ENCODE measurements at regions not wholly inside any gene's neighbourhood (a gene's known extent, or its start where the extent isn't known, plus 50 kb on each side); places are given as distances from the start of the nearest gene placed in this dataset.

GRCh38 chr7:155864991-155865690 lies 52.9 kb upstream of the SHH start:
- TF ChIP-seq, protein P1, sequence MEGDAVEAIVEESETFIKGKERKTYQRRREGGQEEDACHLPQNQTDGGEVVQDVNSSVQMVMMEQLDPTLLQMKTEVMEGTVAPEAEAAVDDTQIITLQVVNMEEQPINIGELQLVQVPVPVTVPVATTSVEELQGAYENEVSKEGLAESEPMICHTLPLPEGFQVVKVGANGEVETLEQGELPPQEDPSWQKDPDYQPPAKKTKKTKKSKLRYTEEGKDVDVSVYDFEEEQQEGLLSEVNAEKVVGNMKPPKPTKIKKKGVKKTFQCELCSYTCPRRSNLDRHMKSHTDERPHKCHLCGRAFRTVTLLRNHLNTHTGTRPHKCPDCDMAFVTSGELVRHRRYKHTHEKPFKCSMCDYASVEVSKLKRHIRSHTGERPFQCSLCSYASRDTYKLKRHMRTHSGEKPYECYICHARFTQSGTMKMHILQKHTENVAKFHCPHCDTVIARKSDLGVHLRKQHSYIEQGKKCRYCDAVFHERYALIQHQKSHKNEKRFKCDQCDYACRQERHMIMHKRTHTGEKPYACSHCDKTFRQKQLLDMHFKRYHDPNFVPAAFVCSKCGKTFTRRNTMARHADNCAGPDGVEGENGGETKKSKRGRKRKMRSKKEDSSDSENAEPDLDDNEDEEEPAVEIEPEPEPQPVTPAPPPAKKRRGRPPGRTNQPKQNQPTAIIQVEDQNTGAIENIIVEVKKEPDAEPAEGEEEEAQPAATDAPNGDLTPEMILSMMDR (IDR thresholded peaks at IDR 0.05): no peak
- Histone ChIP-seq H3K36me3 (ENCODE audit: control insufficient read depth, insufficient read depth, low read length) (no peaks in the 10 kb centered on the region), H3K9me3 (ENCODE audit: control insufficient read depth, insufficient read depth, low read length) (no peaks in the 10 kb centered on the region), H3K27me3 (ENCODE audit: control insufficient read depth, insufficient read depth, low read length) (no peaks in the 10 kb centered on the region), H3K27ac (ENCODE audit: low read length) (no peak overlapping the region), H3K4me3 (ENCODE audit: low read length) (no peak overlapping the region), H3K4me1 (ENCODE audit: control insufficient read depth, insufficient read depth, low read length) (no peaks in the 10 kb centered on the region)
- Mint-ChIP-seq H3K27ac (no peak overlapping the region), H3K9me3 (no peaks in the 10 kb centered on the region), H3K4me3 (no peak overlapping the region), H3K36me3 (no peaks in the 10 kb centered on the region), H3K27me3 (ENCODE audit: low read depth in 2 of 2) (peaks cover 8 to 31% of the 10 kb centered on the region in 2 donors), H3K4me1 (no peaks in the 10 kb centered on the region)
- intact Hi-C loops (cut with micrococcal nuclease): no loop called here
- 79% methylated on average over 11 of the region's 11 CpGs for WGBS (ENCODE audit: insufficient coverage)
- ATAC-seq (no peak), DNase-seq (no peak)

DNA sequence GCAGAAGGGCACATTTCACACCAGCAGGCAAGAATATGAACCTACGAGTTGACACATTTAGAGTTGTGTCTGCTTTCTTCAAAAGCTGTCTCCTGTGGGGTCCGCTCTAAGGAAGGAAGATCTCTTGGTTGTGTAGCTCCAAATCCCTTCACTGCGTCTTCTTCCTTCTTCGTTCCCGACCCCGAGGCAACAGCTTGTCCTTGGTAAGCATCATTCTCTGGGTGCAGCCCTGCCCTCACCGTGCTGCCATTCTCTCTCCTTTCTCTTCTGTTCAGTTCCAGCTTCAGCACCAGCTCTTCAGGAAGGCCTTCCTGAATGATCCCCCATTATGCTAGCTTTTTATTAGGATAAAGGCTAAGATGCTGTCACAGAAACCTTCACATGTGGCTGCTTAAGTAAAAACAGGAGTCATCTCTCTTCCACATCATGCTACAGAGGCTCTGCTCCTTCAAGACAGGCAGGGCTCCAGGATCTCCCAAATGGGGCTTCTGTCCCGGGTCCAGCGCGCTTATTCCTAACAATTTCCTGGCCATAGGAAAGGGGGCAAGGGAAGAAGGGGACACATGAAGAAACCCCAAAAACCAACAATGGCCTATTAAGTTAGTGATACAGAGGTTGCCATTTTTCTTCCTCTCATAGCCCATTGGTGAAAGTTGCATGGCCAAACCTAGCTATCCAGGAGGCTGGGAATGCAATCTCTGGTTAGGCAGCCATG lies 52.2 kb upstream of the SHH start:
- WGBS (ENCODE audit: insufficient coverage): 87% methylated on average over 9 of the region's 10 CpGs
- intact Hi-C loops (cut with micrococcal nuclease): no loop called here
- TF ChIP-seq, protein P1 (IDR thresholded peaks at IDR 0.05): no peak
- DNase-seq: no peak
- Mint-ChIP-seq H3K9me3 (no peaks in the 10 kb centered on the region), H3K27ac (no peak overlapping the region), H3K4me3 (no peak overlapping the region), H3K27me3 (ENCODE audit: low read depth in 2 of 2) (peaks cover 8 to 31% of the 10 kb centered on the region in 2 donors), H3K4me1 (no peaks in the 10 kb centered on the region), H3K36me3 (no peaks in the 10 kb centered on the region)
- Histone ChIP-seq H3K4me1 (ENCODE audit: control insufficient read depth, insufficient read depth, low read length) (no peaks in the 10 kb centered on the region), H3K27ac (ENCODE audit: low read length) (no peak overlapping the region), H3K9me3 (ENCODE audit: control insufficient read depth, insufficient read depth, low read length) (no peaks in the 10 kb centered on the region), H3K36me3 (ENCODE audit: control insufficient read depth, insufficient read depth, low read length) (no peaks in the 10 kb centered on the region), H3K27me3 (ENCODE audit: control insufficient read depth, insufficient read depth, low read length) (no peaks in the 10 kb centered on the region), H3K4me3 (ENCODE audit: low read length) (no peak overlapping the region)
- no peak for ATAC-seq

- Mint-ChIP-seq H3K36me3 (no peaks in the 10 kb centered on the region), H3K4me1 (no peaks in the 10 kb centered on the region), H3K27ac (no peak overlapping the region), H3K4me3 (no peak overlapping the region), H3K9me3 (no peaks in the 10 kb centered on the region), H3K27me3 (ENCODE audit: low read depth in 2 of 2) (peaks cover 8 to 31% of the 10 kb centered on the region in 2 donors)
- Histone ChIP-seq H3K27ac (ENCODE audit: low read length) (no peak overlapping the region), H3K4me3 (ENCODE audit: low read length) (no peak overlapping the region), H3K36me3 (ENCODE audit: control insufficient read depth, insufficient read depth, low read length) (no peaks in the 10 kb centered on the region), H3K4me1 (ENCODE audit: control insufficient read depth, insufficient read depth, low read length) (no peaks in the 10 kb centered on the region), H3K27me3 (ENCODE audit: control insufficient read depth, insufficient read depth, low read length) (no peaks in the 10 kb centered on the region), H3K9me3 (ENCODE audit: control insufficient read depth, insufficient read depth, low read length) (no peaks in the 10 kb centered on the region)
- TF ChIP-seq, protein P1 (IDR thresholded peaks at IDR 0.05): no peak
- no peak for DNase-seq
- WGBS (ENCODE audit: insufficient coverage): 92% methylated on average over 11 of the region's 11 CpGs
- intact Hi-C loops (cut with micrococcal nuclease): no loop called here
- ATAC-seq: peak in 1 of 3 donors; percentile 18
Observed at GRCh38 chr7:155863721-155864151, 51.5 kb upstream of the SHH start.

Measured in natural killer cell (primary cell).